Renal cortex interstitium (tissue), 11 donors: ENCODE measurements at regions not wholly inside any gene's neighbourhood (a gene's known extent, or its start where the extent isn't known, plus 50 kb on each side); places are given as distances from the start of the nearest gene placed in this dataset.
A peak's percentile ranks its signal among the peaks of the same experiment; 100 is the strongest.
"Not testable (repeated sequence)": the region's sequence is repeated elsewhere in the genome, so short reads cannot be mapped to it uniquely, and the experiment has no call there.

ENCODE experiments used
- DNase-seq, 11 donors: peaks; one replicate each; pipeline ENCODE4 v3.0.0-alpha.2; 2013; ENCODE audit warnings: low read depth in 9 of 11, low spot score in 4 of 11; ENCODE audit errors: extremely low read depth in 1 of 11

DNA sequence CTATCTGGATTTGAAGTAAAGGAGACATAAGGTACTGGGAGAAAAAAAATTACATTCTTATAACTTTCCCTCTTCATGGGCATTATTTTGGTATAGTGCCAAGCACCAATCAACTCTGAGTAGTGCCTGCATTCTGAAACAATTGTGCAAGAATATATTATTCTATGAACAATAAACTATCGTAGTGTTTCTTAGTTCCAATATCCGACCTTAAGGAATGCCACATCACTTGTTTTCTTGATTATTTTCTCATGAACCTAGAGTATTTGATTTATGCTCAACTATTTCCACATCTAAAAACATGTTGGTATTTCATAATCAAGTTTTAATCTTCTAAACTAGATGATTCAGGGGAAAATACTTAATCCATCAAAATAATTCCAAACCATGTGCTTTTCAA, 294.4 kb upstream of the TBX18 start:
- DNase-seq: no peak

- no peak for DNase-seq
Measured at GRCh38 chr6:85050149-85050548, 285.8 kb upstream of the TBX18 start.

- no peak for DNase-seq
Measured at GRCh38 chr6:85049282-85049681, 284.9 kb upstream of the TBX18 start.

- DNase-seq: no peak
Measured at GRCh38 chr6:85047818-85048217, 283.4 kb upstream of the TBX18 start.

- DNase-seq: not testable (repeated sequence)
Measured at GRCh38 chr6:85045767-85046166, 281.4 kb upstream of the TBX18 start.

- peak in 2 of 11 donors; percentile 3 to 6 for DNase-seq
Measured at GRCh38 chr6:85044361-85044760, 280.0 kb upstream of the TBX18 start.

- no peak for DNase-seq
Measured at GRCh38 chr6:85041376-85041775, 277.0 kb upstream of the TBX18 start.

DNA sequence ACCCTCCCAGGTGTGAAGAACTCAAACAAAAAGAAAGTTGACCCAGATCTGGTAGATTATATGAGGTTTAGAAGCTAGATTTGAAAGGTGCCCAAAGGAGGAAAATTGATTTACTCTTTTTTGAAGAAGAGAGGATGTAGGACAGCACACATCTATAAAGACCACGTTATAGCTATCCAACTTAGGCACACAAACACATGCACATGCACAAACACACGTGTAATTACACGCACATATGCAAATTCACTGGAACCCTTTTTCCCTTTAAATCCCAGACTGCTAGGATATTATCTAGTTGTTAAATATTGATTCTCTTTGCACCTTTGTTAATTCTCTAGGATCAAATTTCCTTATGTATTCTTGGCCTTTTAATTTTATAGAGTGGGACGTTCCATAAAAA, 272.8 kb upstream of the TBX18 start:
- DNase-seq: no peak

DNA sequence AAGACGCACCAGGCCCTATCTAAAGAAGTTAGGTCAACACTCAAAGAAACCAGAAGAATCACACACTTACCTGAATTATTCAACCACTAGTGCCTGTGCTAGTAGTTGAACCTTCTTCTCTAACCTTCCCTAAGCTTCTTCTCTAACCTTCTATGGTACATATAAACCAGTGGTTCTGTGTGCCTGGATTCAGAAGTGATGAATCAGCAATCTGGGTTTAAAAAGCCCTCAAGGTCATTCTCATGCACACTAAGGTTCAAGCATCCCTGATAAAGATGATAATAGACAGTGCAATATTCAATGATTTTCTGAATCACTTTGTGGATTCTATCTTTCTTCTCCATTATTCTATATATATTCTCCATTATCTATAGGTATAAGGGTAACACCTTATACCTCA, 271.4 kb upstream of the TBX18 start:
- DNase-seq: no peak

GRCh38 chr6:85033547-85033946, 269.1 kb upstream of the TBX18 start:
- DNase-seq: no peak

GRCh38 chr6:85026021-85026420, 261.6 kb upstream of the TBX18 start:
- no peak for DNase-seq

GRCh38 chr6:85023721-85024120, 259.3 kb upstream of the TBX18 start:
- no peak for DNase-seq

DNA sequence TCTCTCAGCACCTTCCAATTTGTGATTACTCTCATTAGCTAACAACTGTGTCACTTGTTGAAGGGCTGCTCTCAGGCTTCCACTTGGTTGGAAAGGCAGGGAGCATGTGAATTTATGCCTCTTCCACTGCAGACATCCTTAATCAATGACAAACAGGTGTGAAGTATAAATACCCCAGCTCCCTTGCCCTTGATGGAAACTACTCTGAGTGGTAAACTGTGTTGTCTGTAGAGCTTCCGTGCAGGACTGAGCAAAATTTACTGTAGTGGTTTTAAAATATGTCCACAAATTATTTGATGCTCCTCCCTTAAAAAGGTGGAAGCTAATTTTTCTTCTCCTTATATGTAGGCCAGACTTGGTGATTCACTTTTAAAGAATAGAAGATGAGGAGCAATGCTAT, 253.0 kb upstream of the TBX18 start:
- DNase-seq: no peak

GRCh38 chr6:85016726-85017125, 252.3 kb upstream of the TBX18 start:
- DNase-seq: no peak

GRCh38 chr6:85015396-85015990, 251.1 kb upstream of the TBX18 start:
- peak; percentile 13 to 60 (median 44) for DNase-seq

GRCh38 chr6:85010865-85011264, 246.5 kb upstream of the TBX18 start:
- DNase-seq: no peak

DNA sequence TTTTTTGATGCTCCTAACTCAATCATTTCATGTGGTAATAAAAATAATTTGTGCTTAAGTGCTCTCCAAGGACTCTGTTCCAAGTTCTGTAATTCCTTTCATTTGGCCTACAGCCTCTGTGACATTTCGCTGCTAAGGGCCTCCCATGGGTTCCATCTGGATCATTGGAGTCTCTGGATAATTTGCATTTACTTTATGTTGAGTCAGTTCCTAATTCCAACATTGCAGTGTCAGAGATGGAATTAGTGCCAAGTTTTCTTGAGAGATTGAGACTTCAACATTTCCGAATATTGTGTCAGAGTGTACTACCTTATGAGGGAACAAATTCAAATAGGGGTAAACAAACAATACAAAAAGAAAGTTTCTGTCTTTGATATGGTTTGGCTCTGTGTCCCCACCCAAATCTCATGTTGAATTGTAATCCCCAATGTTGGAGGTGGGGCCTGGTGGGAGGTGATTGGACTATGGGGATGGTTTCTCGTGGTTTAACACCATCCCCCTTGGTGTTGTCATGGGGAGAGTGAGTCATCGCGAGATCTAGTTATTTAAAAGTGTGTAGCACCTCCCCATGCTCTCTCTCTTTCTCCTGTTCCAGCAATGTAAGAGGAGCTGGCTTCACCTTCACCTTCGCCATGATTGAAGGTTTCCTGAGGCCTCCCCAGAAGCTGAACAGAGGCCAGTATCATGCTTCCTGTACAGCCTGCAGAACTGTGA, 244.1 kb upstream of the TBX18 start:
- no peak for DNase-seq

GRCh38 chr6:85006362-85006761, 242.0 kb upstream of the TBX18 start:
- DNase-seq: no peak

GRCh38 chr6:85005494-85005893, 241.1 kb upstream of the TBX18 start:
- no peak for DNase-seq

DNA sequence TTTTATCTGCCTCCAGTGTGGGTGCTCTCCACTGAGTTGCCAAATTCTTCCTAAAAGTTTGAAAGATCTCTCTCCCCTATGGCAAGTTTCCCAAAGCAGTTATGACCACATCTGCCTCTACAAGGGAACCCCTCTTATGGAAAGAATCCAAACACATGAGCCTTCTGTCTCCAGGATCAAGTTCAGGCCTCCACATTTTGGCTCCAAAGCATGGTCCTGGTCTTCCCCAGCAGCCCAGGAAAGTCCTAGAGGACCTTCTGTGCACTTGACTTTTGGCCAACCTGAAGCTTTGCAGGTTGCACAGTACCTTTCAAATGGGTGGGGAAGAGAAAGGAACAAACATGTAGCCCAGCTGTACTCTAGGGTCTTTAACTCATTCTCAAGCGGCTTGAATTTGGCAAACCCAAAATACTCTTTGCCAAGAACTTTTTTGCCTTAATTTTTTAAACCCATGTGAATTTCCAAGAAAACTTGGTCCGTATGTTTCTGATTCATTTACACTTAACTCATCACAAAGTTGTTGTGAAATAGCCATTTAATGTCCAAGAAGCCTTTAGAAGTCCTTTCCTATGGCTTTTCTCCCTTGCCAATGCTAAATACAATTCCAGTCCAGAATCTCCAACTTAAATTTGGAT, 240.1 kb upstream of the TBX18 start:
- peak in 1 of 11 donors; percentile 6 for DNase-seq

- no peak for DNase-seq
Measured at GRCh38 chr6:85002847-85003246, 238.4 kb upstream of the TBX18 start.
